NCI-H2196 (cell line): ENCODE measurements at regions not wholly inside any gene's neighbourhood (a gene's known extent, or its start where the extent isn't known, plus 50 kb on each side); places are given as distances from the start of the nearest gene placed in this dataset.

Experiments used
- DNase-seq: peaks from one replicate; lab custom pipeline; 2025; ENCODE audit not compliant: unreplicated experiment; lab: John Stamatoyannopoulos, UW

DNA sequence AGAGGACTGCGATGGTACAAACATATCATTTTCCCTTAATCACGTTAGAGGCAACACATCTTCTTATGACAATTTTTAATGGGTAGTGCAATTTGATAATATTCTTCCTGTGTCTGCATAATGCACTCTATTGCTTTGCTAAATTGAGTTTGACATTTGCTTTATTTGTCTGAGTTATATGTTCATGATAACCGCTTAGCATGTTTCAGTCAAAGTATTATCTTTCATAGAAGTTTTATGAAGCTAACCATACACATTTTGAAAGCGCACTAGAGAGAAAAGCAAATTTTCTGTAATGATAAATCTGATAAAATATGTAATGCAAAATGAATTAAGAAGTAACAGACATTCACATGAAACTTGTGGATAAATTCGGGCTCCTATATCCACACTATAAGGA is 1276.9 kb downstream of the ZPLD1 start:
- DNase-seq = no peak

- no peak for DNase-seq
These were observed 1277.6 kb downstream of the ZPLD1 start for GRCh38 chr3:103712320-103713008.

DNA sequence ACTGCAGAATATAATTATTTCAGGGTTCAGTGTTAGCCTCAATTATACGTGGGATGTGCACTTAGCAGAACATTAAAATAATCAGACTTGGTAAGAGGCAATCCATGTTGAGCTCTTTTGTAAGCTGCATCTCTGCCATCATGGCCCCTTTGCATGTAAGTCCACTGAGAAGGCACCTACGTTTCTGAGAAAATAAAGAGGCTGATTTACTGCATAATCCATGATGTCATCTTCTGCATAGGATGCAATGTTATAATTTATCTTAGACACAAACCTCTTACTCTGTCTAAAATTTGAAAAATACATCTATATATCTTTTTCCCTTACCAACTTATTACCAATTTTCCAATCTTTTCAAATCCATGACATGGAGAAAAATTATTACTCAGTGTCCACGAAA is 1294.7 kb downstream of the ZPLD1 start:
- no peak for DNase-seq

GRCh38 chr3:103730744-103731143 is 1295.9 kb downstream of the ZPLD1 start:
- no peak for DNase-seq

DNA sequence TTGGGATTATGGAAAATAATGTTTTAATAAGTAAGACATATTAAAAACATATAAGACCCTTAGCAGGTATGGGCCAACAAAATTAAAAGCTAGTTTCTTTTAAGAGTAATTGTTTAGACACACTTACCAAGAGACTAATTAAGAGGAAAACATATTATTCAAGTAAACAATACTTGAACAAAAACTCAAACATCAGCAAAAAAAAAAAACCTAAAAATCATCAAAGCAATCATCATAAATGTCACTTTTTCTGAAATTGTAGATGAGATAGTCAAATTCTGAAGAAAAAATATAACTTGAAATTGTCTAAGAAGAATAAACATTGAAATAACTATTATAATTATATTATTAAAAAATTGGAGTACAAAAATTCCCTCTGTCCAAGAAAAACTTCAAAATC is 1318.2 kb downstream of the ZPLD1 start:
- no peak for DNase-seq

DNA sequence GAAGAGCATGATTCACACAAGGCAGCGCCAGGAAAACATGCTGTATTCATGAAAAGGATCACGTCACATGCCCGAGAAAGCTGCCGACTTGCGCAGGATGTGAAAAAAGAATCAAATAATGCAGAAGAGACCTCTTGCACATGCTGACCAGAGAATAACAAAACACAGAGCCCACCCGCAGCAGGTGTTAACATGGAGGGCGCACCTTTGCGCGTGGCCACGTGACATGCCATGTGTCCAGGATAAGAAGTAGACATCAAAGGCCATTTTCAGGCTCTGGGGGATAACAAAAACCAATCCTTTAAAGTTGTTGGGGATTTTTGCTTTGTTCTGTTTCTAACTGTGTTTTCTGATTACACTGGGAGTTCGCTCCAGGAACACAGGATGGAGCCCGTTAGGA is 1332.8 kb downstream of the ZPLD1 start:
- no peak for DNase-seq

DNA sequence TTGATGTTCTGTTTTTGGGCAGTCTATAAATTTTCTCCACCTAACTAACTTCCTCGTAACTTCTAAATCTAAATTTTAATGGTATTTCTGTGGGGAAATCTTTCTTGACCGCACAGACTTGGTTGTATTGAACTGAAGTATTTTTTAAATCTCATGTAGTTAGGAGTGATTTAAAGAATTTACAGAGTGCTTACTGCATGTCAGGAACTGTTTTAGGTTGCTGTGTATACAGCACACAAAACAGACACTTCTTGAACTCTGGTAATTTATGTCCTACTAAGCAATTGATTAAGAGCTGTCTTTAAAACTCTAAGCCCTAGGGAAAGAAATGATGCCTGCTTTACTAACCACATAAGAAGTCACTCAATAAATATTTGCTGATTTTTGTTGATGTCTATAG is 1350.2 kb downstream of the ZPLD1 start:
- DNase-seq = no peak

DNA sequence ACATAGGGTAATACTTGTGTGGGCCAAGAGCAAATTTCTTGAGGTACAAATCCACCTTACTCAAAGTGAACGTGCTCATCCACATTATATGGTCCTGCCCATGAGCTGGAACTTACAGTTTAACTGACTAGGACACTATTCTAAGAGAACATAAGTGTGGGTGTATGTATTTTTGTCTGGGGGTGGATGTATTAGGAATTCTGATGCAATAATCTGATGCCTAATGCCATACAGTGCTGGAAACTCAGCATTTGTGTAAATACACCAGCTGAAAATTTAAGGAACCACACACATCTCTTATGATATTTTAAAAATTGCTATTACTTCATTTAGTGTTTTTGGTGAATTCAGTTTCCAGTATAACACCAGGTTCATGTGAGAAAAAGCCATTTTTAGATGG is 1350.7 kb downstream of the ZPLD1 start:
- DNase-seq = no peak

GRCh38 chr3:103786296-103786695 is 1351.5 kb downstream of the ZPLD1 start:
- DNase-seq = no peak

GRCh38 chr3:103787164-103787871 is 1352.5 kb downstream of the ZPLD1 start:
- DNase-seq = no peak

- DNase-seq = no peak
These were observed 1353.1 kb downstream of the ZPLD1 start for GRCh38 chr3:103787879-103788278.

GRCh38 chr3:103791786-103792515 is 1357.1 kb downstream of the ZPLD1 start:
- DNase-seq = no peak

DNA sequence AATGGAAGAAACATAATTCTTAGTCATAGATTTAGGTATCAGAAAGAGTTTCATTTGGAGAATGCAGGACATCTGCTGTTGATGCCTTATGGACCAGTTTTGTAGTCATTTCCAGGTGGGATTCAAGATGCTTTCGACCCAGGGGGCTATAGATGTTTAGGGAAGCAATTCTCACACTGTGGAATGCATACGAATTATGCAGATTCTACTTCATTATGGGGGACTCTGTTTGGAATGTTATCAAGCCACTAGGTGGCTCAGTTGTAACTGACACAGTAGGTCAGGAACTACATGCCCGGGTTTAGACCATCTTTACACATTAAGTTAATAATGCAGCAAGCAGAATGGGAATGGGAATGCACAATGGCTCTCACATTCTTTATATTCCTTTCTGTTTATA is 1359.8 kb downstream of the ZPLD1 start:
- no peak for DNase-seq

- no peak for DNase-seq
These were observed 1361.3 kb downstream of the ZPLD1 start for GRCh38 chr3:103796068-103796467.

DNA sequence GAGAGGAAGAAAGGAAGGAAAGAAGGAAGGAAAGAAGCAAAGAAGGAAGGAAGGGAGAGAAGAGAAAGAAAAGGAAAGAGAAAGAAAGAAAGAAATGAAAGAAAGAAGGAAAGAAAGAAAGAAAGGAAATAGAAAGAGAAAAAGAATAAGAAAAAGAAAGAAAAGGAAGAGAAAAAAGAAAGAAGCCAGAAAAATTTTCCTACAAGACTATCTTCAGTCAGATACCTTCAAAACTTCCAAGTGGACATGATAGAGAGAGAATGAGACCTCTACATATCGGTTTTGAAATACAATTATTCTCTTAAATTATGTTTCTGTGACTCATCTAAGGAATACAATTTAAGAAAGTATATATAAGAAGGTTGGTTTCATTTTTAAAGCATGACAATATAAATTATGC is 1369.0 kb downstream of the ZPLD1 start:
- DNase-seq = no peak

GRCh38 chr3:103810167-103810566 is 1375.4 kb downstream of the ZPLD1 start:
- DNase-seq = no peak

- no peak for DNase-seq
These were observed 1379.1 kb downstream of the ZPLD1 start for GRCh38 chr3:103813955-103814354.

DNA sequence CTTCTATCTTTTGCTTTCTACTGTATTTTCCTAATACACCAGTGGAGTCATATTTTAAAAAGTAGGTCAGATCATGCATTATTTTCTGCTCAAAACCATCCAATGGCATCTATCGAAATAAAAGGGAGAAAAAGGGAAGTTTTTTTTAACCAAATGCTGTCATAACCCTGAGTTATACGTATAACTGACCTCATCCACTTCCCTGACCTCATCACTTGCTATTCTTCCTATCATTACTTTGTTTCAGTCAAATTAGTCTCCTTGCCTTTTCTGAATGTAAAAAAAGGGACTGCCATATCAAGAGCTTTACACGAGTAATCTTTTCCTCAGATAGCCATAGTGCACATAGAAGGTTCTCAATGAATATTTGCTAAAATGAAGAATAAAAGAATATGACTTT is 1383.6 kb downstream of the ZPLD1 start:
- DNase-seq = no peak

- no peak for DNase-seq
These were observed 1384.0 kb downstream of the ZPLD1 start for GRCh38 chr3:103818800-103819199.

- DNase-seq = no peak
These were observed 1390.8 kb downstream of the ZPLD1 start for GRCh38 chr3:103825586-103825985.

DNA sequence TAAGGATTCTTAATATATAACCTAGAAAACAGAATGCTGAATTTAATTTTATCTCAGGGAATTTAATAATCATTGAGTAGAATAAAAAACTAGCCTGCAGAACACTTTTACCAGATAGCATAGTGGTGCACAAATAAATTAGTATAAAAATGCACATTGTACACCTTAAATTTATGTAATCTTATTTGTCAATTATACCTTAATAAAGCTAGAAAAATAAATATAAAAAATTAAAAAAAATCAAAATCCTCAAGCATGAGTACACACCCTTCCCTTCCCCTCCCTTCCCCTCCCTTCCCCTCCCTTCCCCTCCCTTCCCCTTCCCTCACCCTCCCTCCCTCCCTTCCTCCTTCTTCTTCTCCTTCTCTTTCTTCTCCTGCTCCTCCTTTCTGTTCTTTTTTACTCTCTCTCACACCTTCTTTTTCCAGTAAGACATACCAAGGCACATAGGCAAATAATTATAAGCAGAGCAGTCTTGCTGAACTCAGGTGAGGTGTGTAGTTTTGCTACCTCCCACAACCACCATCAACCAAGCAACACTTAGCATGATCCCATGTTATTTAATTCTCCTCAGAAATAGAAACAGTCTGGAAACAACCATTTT is 1395.0 kb downstream of the ZPLD1 start:
- DNase-seq = no peak
